H9 (cell line): ENCODE measurements at regions not wholly inside any gene's neighbourhood (a gene's known extent, or its start where the extent isn't known, plus 50 kb on each side); places are given as distances from the start of the nearest gene placed in this dataset.

Experiments used
- DNase-seq: peaks from one replicate; pipeline ENCODE4 v3.0.0-alpha.2; 2017
- H2AFZ ChIP-seq: one replicate; pipeline ENCODE4 v1.6.1; 2013; ENCODE audit warnings: mild to moderate bottlenecking, low read length, control low read depth, moderate library complexity
- H2AK5ac ChIP-seq: 2 replicates; pipeline ENCODE4 v1.6.1; 2013; ENCODE audit warnings: low read length, control low read depth, mixed read lengths; ENCODE audit not compliant: insufficient read length
- H2BK120ac ChIP-seq: one replicate; pipeline ENCODE4 v1.6.1; 2013; ENCODE audit warnings: low read depth, mild to moderate bottlenecking, low read length, control low read depth, inconsistent platforms; ENCODE audit not compliant: poor library complexity, severe bottlenecking
- H2BK12ac ChIP-seq: 2 replicates; pipeline ENCODE4 v1.6.1; 2013; ENCODE audit warnings: low read length, control low read depth, mixed read lengths, low read depth; ENCODE audit not compliant: insufficient read length
- H2BK15ac ChIP-seq: 2 replicates; pipeline ENCODE4 v1.6.1; 2013; ENCODE audit warnings: low read depth, low read length, control low read depth
- H2BK20ac ChIP-seq: one replicate; pipeline ENCODE4 v1.6.1; 2013; ENCODE audit warnings: low read depth, mild to moderate bottlenecking, low read length, control low read depth, inconsistent platforms; ENCODE audit not compliant: poor library complexity, severe bottlenecking
- H2BK5ac ChIP-seq: 2 replicates; pipeline ENCODE4 v1.6.1; 2013; ENCODE audit warnings: low read length, control low read depth, mixed read lengths; ENCODE audit not compliant: insufficient read length
- H3K14ac ChIP-seq: 2 replicates; pipeline ENCODE4 v1.6.1; 2013; ENCODE audit warnings: low read length, control low read depth; ENCODE audit not compliant: insufficient read depth
- H3K18ac ChIP-seq: 2 replicates; pipeline ENCODE4 v1.6.1; 2013; ENCODE audit warnings: low read depth, mild to moderate bottlenecking, mixed read lengths, low read length, control low read depth; ENCODE audit not compliant: insufficient read length
- H3K23ac ChIP-seq: 2 replicates; pipeline ENCODE4 v1.6.1; 2013; ENCODE audit warnings: low read length, control low read depth, mixed read lengths, low read depth; ENCODE audit not compliant: insufficient read length
- H3K23me2 ChIP-seq: 2 replicates; pipeline ENCODE4 v1.6.1; 2013; ENCODE audit warnings: low read depth, mild to moderate bottlenecking, mixed read lengths, low read length, control low read depth; ENCODE audit not compliant: insufficient read length, poor library complexity, severe bottlenecking
- H3K27ac ChIP-seq: 2 replicates; pipeline ENCODE4 v1.5.1; 2013; ENCODE audit warnings: low read length, control low read depth, mixed read lengths, low read depth; ENCODE audit not compliant: insufficient read length
- H3K27me3 ChIP-seq: 2 replicates; pipeline ENCODE4 v1.6.1; 2013; ENCODE audit warnings: low read length, control low read depth, inconsistent platforms; ENCODE audit not compliant: insufficient read depth
- H3K4ac ChIP-seq: 2 replicates; pipeline ENCODE4 v1.6.1; 2013; ENCODE audit warnings: low read depth, mild to moderate bottlenecking, control low read depth, inconsistent platforms, low read length, moderate library complexity
- H3K4me1 ChIP-seq: 2 replicates; pipeline ENCODE4 v1.6.1; 2013; ENCODE audit warnings: low read length, control low read depth, inconsistent platforms; ENCODE audit not compliant: insufficient read depth
- H3K4me2 ChIP-seq: 2 replicates; pipeline ENCODE4 v1.6.1; 2013; ENCODE audit warnings: low read length, control low read depth, mixed read lengths; ENCODE audit not compliant: insufficient read length, insufficient read depth
- H3K56ac ChIP-seq: 2 replicates; pipeline ENCODE4 v1.6.1; 2013; ENCODE audit warnings: low read depth, mild to moderate bottlenecking, mixed read lengths, low read length, control low read depth; ENCODE audit not compliant: insufficient read length
- H3K79me1 ChIP-seq: 2 replicates; pipeline ENCODE4 v1.6.1; 2013; ENCODE audit warnings: low read depth, mild to moderate bottlenecking, moderate library complexity, low read length, control low read depth, inconsistent platforms; ENCODE audit not compliant: insufficient read depth, poor library complexity, severe bottlenecking
- H3K79me2 ChIP-seq: 2 replicates; pipeline ENCODE4 v1.6.1; 2013; ENCODE audit warnings: low read length, control low read depth, inconsistent platforms; ENCODE audit not compliant: insufficient read depth
- H3K9ac ChIP-seq: 2 replicates; pipeline ENCODE4 v1.6.1; 2013; ENCODE audit warnings: low read length, control low read depth, mixed read lengths; ENCODE audit not compliant: insufficient read length; ENCODE audit errors: extremely low read depth
- H3K9me3 ChIP-seq: one replicate; pipeline ENCODE4 v1.6.1; 2013; ENCODE audit warnings: low read depth, low read length, inconsistent platforms; ENCODE audit not compliant: control insufficient read depth
- H3T11ph ChIP-seq: one replicate; pipeline ENCODE4 v1.6.1; 2013; ENCODE audit warnings: mild to moderate bottlenecking, low read length, control low read depth, inconsistent platforms
- H4K20me1 ChIP-seq: one replicate; pipeline ENCODE4 v1.6.1; 2013; ENCODE audit not compliant: control insufficient read depth, insufficient read length, insufficient read depth
- H4K5ac ChIP-seq: 2 replicates; pipeline ENCODE4 v1.6.1; 2013; ENCODE audit warnings: low read depth, mild to moderate bottlenecking, mixed read lengths, low read length, control low read depth; ENCODE audit not compliant: insufficient read length
- H4K8ac ChIP-seq: replicated peaks from 2 replicates; pipeline ENCODE4 v1.6.1; 2013; ENCODE audit warnings: low read length, control low read depth, mixed read lengths, low read depth; ENCODE audit not compliant: insufficient read length
- H4K91ac ChIP-seq: 2 replicates; pipeline ENCODE4 v1.6.1; 2013; ENCODE audit warnings: low read depth, mild to moderate bottlenecking, moderate library complexity, mixed read lengths, low read length, control low read depth; ENCODE audit not compliant: insufficient read length
- H3K27ac Mint-ChIP-seq, 3 experiments: 2 replicates in 2 of 3; 3 replicates in 1 of 3; pipeline ENCODE4 v1.8.0; 2020 to 2021; ENCODE audit warnings: mixed read lengths in 3 of 3, mild to moderate bottlenecking in 1 of 3, moderate library complexity in 1 of 3
- H3K27me3 Mint-ChIP-seq: 2 replicates; pipeline ENCODE4 v1.8.0; 2021; ENCODE audit warnings: low read depth, mild to moderate bottlenecking, moderate library complexity, mixed read lengths
- H3K36me3 Mint-ChIP-seq, 3 experiments: 2 replicates in 2 of 3; 3 replicates in 1 of 3; pipeline ENCODE4 v1.8.0; 2020 to 2021; ENCODE audit warnings: low read depth in 3 of 3, mixed read lengths in 3 of 3; ENCODE audit not compliant: insufficient read depth in 1 of 3
- H3K4me1 Mint-ChIP-seq, 2 experiments: 2 replicates each; pipeline ENCODE4 v1.8.0; 2020; ENCODE audit warnings: mixed read lengths in 2 of 2
- H3K4me3 Mint-ChIP-seq, 2 experiments: 2 replicates in 1 of 2; 3 replicates in 1 of 2; pipeline ENCODE4 v1.8.0; 2020 to 2021; ENCODE audit warnings: mild to moderate bottlenecking in 2 of 2, mixed read lengths in 2 of 2, moderate library complexity in 1 of 2
- H3K9me3 Mint-ChIP-seq, 2 experiments: 2 replicates in 1 of 2; 3 replicates in 1 of 2; pipeline ENCODE4 v1.8.0; 2020; ENCODE audit warnings: mild to moderate bottlenecking in 2 of 2, mixed read lengths in 2 of 2, moderate library complexity in 1 of 2
- CTCF ChIP-seq: fragments of 200-600 bp; sonication (generic); conservative IDR thresholded peaks from 3 replicates; pipeline ENCODE4 v1.8.0; 2021; ENCODE audit warnings: antibody characterized with exemption, mild to moderate bottlenecking
- WGBS: extraction: QIAGEN DNeasy Blood & Tissue Kit; methylation state at CpG from one replicate; pipeline ENCODE4 v1.1.7; 2013; ENCODE audit warnings: missing lambda C conversion rate, low lambda C conversion rate, mixed read lengths; ENCODE audit not compliant: insufficient read length; ENCODE audit errors: extremely low coverage; 5-methylcytosine and 5-hydroxymethylcytosine counted together

GRCh38 chr11:20221566-20221965, 61.3 kb upstream of the DBX1 start:
- H3K23me2 ChIP-seq = no peaks in the 10 kb centered on the region
- no peaks in the 10 kb centered on the region for H3K79me2 ChIP-seq
- peaks cover 3% of the 10 kb centered on the region for H3K27me3 ChIP-seq
- H2AK5ac ChIP-seq = no peak overlapping the region
- WGBS = no CpG with 5 or more reads among the region's 3 CpGs
- no peak overlapping the region for H2AFZ ChIP-seq
- no peak overlapping the region for H4K91ac ChIP-seq
- H3K79me1 ChIP-seq = no peaks in the 10 kb centered on the region
- no peaks in the 10 kb centered on the region for H3K36me3 Mint-ChIP-seq
- H2BK20ac ChIP-seq = no peak overlapping the region
- no peak overlapping the region for H3K27ac ChIP-seq
- H3K4me2 ChIP-seq = no peak overlapping the region
- no peak overlapping the region for H3K56ac ChIP-seq
- no peaks in the 10 kb centered on the region for H3K9me3 Mint-ChIP-seq
- H2BK12ac ChIP-seq = no peak overlapping the region
- H3K23ac ChIP-seq = no peak overlapping the region
- peaks cover 52% of the 10 kb centered on the region for H3K27me3 Mint-ChIP-seq
- no peak overlapping the region for H3K4me3 Mint-ChIP-seq
- no peak for TF ChIP-seq CTCF
- H3K4me1 ChIP-seq = no peaks in the 10 kb centered on the region
- H3K4me1 Mint-ChIP-seq = no peaks in the 10 kb centered on the region
- no peak overlapping the region for H4K5ac ChIP-seq
- H2BK120ac ChIP-seq = no peak overlapping the region
- H3K4ac ChIP-seq = no peak overlapping the region
- no peaks in the 10 kb centered on the region for H4K20me1 ChIP-seq
- H2BK5ac ChIP-seq = no peak overlapping the region
- H2BK15ac ChIP-seq = no peak overlapping the region
- no peak overlapping the region for H3K14ac ChIP-seq
- no peak overlapping the region for H3T11ph ChIP-seq
- no peaks in the 10 kb centered on the region for H3K9me3 ChIP-seq
- H3K18ac ChIP-seq = no peak overlapping the region
- H3K27ac Mint-ChIP-seq = no peak overlapping the region
- H3K9ac ChIP-seq = no peak overlapping the region
- DNase-seq = no peak
- H4K8ac ChIP-seq = no peak overlapping the region
